ENCODE measurements at regions not wholly inside any gene's neighbourhood (a gene's known extent, or its start where the extent isn't known, plus 50 kb on each side); places are given as distances from the start of the nearest gene placed in this dataset.

DNA sequence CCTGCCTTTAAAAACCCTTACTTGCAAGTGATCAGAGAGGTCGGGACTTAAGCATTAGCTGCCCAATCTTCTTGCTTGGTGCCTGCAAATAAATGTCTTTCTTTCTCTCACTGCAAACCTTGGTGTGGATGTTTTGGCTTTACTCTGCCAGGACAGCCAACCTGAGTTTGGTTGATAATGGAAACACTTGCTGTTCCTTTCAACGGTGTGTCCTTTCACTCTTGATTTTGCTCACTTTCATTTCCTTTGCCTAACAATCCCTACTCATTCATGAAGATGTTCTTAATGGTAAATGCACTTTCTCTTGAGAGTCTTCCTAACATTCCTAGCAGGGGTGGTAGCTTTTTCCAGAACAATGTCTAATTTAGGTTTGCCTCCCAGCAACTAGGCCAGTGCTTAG is 366.2 kb downstream of the HRH4 start:
- Histone ChIP-seq H3K4me1 (ENCODE audit: control insufficient read depth in 2 of 2, insufficient read depth in 2 of 2, low read length in 2 of 2) (no peaks in the 10 kb centered on the region), H3K36me3 (ENCODE audit: control insufficient read depth in 2 of 2, insufficient read depth in 2 of 2, low read length in 1 of 2) (no peaks in the 10 kb centered on the region)
- 84% methylated on average over 2 of the region's 2 CpGs for WGBS

GRCh38 chr18:24827501-24827900 is 367.1 kb downstream of the HRH4 start:
- Histone ChIP-seq H3K27ac (ENCODE audit: low read depth in 1 of 2, low read length in 1 of 2) (no peak overlapping the region), H3K9me3 (ENCODE audit: control insufficient read depth in 2 of 2, insufficient read depth in 1 of 2, low read length in 1 of 2) (peaks cover 0 to 3% of the 10 kb centered on the region in 2 donors), H3K36me3 (ENCODE audit: control insufficient read depth in 2 of 2, insufficient read depth in 2 of 2, low read length in 1 of 2) (no peaks in the 10 kb centered on the region), H3K27me3 (ENCODE audit: control insufficient read depth in 2 of 2, insufficient read depth in 1 of 2, low read length in 1 of 2) (peaks cover 0 to 2% of the 10 kb centered on the region in 2 donors), H3K4me3 (ENCODE audit: low read length in 2 of 2) (no peak overlapping the region), H3K4me1 (ENCODE audit: control insufficient read depth in 2 of 2, insufficient read depth in 2 of 2, low read length in 2 of 2) (no peaks in the 10 kb centered on the region)
- DNase-seq (ENCODE audit: low read depth in 6 of 9, low spot score in 9 of 9), result no peak
- WGBS, result 93% methylated on average over 1 of the region's 1 CpG

More for the DNA sequence above, 366.2 kb downstream of the HRH4 start:
- no peaks in the 10 kb centered on the region for H3K9me3 ChIP-seq (ENCODE audit: control insufficient read depth in 2 of 2, insufficient read depth in 1 of 2, low read length in 1 of 2)
- no peak overlapping the region for H3K4me3 ChIP-seq (ENCODE audit: low read length in 2 of 2)
- H3K27me3 ChIP-seq (ENCODE audit: control insufficient read depth in 2 of 2, insufficient read depth in 1 of 2, low read length in 1 of 2), result no peaks in the 10 kb centered on the region
- H3K27ac ChIP-seq (ENCODE audit: low read depth in 1 of 2, low read length in 1 of 2), result no peak overlapping the region
- DNase-seq (ENCODE audit: low read depth in 6 of 9, low spot score in 9 of 9), result no peak

DNA sequence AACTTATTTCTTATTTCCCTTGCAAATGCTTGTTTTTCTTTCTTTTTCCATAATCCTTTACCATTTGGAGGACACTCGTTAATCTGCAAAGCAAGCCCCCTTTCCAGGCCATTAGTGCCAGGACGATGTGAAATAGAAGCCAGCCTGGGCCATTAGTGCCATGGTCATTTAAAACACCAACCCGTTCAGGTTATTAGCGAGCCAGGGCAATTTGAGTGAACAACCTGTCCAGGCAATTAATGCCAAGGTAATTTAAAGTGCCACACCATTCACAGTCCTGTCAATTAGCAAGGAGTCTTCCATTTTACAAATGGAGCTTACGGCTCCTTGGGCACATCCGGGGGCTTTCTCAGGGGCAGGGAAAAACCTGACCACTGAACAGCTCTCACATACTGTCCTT is 370.6 kb downstream of the HRH4 start:
- 94% methylated on average over 6 of the region's 6 CpGs for WGBS
- no peak overlapping the region for H3K4me3 ChIP-seq (ENCODE audit: low read length in 2 of 2)
- DNase-seq (ENCODE audit: low read depth in 6 of 9, low spot score in 9 of 9), result no peak
- H3K27me3 ChIP-seq (ENCODE audit: control insufficient read depth in 2 of 2, insufficient read depth in 1 of 2, low read length in 1 of 2), result peaks cover 0 to 2% of the 10 kb centered on the region in 2 donors
- peaks cover 0 to 3% of the 10 kb centered on the region in 2 donors for H3K9me3 ChIP-seq (ENCODE audit: control insufficient read depth in 2 of 2, insufficient read depth in 1 of 2, low read length in 1 of 2)
- H3K36me3 ChIP-seq (ENCODE audit: control insufficient read depth in 2 of 2, insufficient read depth in 2 of 2, low read length in 1 of 2), result no peaks in the 10 kb centered on the region
- H3K4me1 ChIP-seq (ENCODE audit: control insufficient read depth in 2 of 2, insufficient read depth in 2 of 2, low read length in 2 of 2), result no peaks in the 10 kb centered on the region
- H3K27ac ChIP-seq (ENCODE audit: low read depth in 1 of 2, low read length in 1 of 2), result no peak overlapping the region

- no peaks in the 10 kb centered on the region for H3K36me3 ChIP-seq (ENCODE audit: control insufficient read depth in 2 of 2, insufficient read depth in 2 of 2, low read length in 1 of 2)
- H3K9me3 ChIP-seq (ENCODE audit: control insufficient read depth in 2 of 2, insufficient read depth in 1 of 2, low read length in 1 of 2), result peaks cover 0 to 3% of the 10 kb centered on the region in 2 donors
- no peak for DNase-seq (ENCODE audit: low read depth in 6 of 9, low spot score in 9 of 9)
- no peaks in the 10 kb centered on the region for H3K4me1 ChIP-seq (ENCODE audit: control insufficient read depth in 2 of 2, insufficient read depth in 2 of 2, low read length in 2 of 2)
- H3K4me3 ChIP-seq (ENCODE audit: low read length in 2 of 2), result no peak overlapping the region
- H3K27me3 ChIP-seq (ENCODE audit: control insufficient read depth in 2 of 2, insufficient read depth in 1 of 2, low read length in 1 of 2), result peaks cover 0 to 2% of the 10 kb centered on the region in 2 donors
- WGBS, result 43% methylated on average over 11 of the region's 11 CpGs
- no peak overlapping the region for H3K27ac ChIP-seq (ENCODE audit: low read depth in 1 of 2, low read length in 1 of 2)
Measured at GRCh38 chr18:24831871-24832665, 371.6 kb downstream of the HRH4 start.

DNA sequence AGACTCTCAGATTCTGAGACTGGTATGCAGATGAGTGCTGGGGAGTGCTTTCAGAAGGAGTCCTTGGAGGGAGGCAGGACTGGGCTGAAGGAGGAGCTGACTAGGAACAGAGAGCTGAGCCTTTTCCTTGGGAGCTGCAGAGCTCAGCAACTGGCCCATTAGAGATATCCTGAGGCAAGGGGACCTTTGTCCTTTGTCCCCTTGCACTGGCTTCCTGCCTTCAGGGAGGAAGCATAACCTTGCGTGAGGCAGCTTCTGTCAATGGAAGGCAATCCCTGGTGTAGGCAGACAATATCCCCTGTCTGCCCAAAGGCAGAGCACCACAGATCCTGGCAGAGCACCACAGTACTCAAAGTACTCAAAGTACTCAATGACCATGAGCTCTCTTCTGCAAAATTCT is 375.3 kb downstream of the HRH4 start:
- DNase-seq (ENCODE audit: low read depth in 6 of 9, low spot score in 9 of 9), result no peak
- Histone ChIP-seq H3K9me3 (ENCODE audit: control insufficient read depth in 2 of 2, insufficient read depth in 1 of 2, low read length in 1 of 2) (peaks cover 0 to 3% of the 10 kb centered on the region in 2 donors), H3K4me3 (ENCODE audit: low read length in 2 of 2) (no peak overlapping the region), H3K27ac (ENCODE audit: low read depth in 1 of 2, low read length in 1 of 2) (no peak overlapping the region), H3K36me3 (ENCODE audit: control insufficient read depth in 2 of 2, insufficient read depth in 2 of 2, low read length in 1 of 2) (no peaks in the 10 kb centered on the region), H3K4me1 (ENCODE audit: control insufficient read depth in 2 of 2, insufficient read depth in 2 of 2, low read length in 2 of 2) (no peaks in the 10 kb centered on the region), H3K27me3 (ENCODE audit: control insufficient read depth in 2 of 2, insufficient read depth in 1 of 2, low read length in 1 of 2) (peaks cover 0 to 2% of the 10 kb centered on the region in 2 donors)
- WGBS, result 98% methylated on average over 1 of the region's 1 CpG

DNA sequence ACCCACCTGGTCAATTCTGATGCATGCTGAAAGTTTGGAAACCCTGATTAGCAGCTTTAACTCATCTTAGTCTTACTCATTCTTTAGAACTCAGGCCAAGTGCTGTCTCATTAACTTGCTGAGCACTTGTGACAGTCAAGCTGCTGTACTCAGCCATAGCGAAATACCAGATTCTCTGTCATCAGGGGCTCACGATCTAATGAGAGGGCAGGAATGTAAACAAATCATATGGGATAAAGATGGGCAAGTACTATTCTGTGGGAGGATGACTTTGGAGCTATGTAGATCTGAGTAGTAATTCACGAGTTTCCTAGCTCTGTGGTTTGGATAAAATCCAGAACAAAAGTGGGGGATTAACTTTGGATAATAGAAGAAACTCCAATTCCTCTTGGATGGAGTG is 376.6 kb downstream of the HRH4 start:
- 74% methylated on average over 3 of the region's 3 CpGs for WGBS
- DNase-seq (ENCODE audit: low read depth in 6 of 9, low spot score in 9 of 9), result no peak
- Histone ChIP-seq H3K9me3 (ENCODE audit: control insufficient read depth in 2 of 2, insufficient read depth in 1 of 2, low read length in 1 of 2) (no peaks in the 10 kb centered on the region), H3K27ac (ENCODE audit: low read depth in 1 of 2, low read length in 1 of 2) (no peak overlapping the region), H3K27me3 (ENCODE audit: control insufficient read depth in 2 of 2, insufficient read depth in 1 of 2, low read length in 1 of 2) (no peaks in the 10 kb centered on the region), H3K36me3 (ENCODE audit: control insufficient read depth in 2 of 2, insufficient read depth in 2 of 2, low read length in 1 of 2) (no peaks in the 10 kb centered on the region), H3K4me1 (ENCODE audit: control insufficient read depth in 2 of 2, insufficient read depth in 2 of 2, low read length in 2 of 2) (no peaks in the 10 kb centered on the region), H3K4me3 (ENCODE audit: low read length in 2 of 2) (no peak overlapping the region)

DNA sequence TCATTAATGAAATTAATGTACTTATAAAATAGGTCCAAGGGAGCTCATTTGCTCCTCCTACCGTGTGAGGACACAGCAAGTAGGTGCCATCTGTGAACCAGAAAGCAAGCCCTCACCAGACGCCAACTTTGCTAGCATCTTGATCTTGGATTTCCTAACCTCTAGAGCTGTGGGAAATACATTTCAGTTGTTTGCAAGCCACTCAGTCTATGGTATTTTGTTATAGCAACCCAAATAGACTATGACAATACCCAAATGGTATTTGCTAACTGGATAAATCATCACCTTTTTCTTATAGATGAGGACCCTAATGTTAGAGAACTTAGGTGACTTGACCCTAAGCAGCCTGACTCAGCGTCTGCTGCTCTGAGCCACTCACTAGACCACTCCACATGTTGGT is 379.6 kb downstream of the HRH4 start:
- WGBS, result 97% methylated on average over 3 of the region's 3 CpGs
- no peaks in the 10 kb centered on the region for H3K27me3 ChIP-seq (ENCODE audit: control insufficient read depth in 2 of 2, insufficient read depth in 1 of 2, low read length in 1 of 2)
- no peak overlapping the region for H3K4me3 ChIP-seq (ENCODE audit: low read length in 2 of 2)
- no peak overlapping the region for H3K27ac ChIP-seq (ENCODE audit: low read depth in 1 of 2, low read length in 1 of 2)
- no peaks in the 10 kb centered on the region for H3K4me1 ChIP-seq (ENCODE audit: control insufficient read depth in 2 of 2, insufficient read depth in 2 of 2, low read length in 2 of 2)
- DNase-seq (ENCODE audit: low read depth in 6 of 9, low spot score in 9 of 9), result no peak
- no peaks in the 10 kb centered on the region for H3K9me3 ChIP-seq (ENCODE audit: control insufficient read depth in 2 of 2, insufficient read depth in 1 of 2, low read length in 1 of 2)
- H3K36me3 ChIP-seq (ENCODE audit: control insufficient read depth in 2 of 2, insufficient read depth in 2 of 2, low read length in 1 of 2), result no peaks in the 10 kb centered on the region

GRCh38 chr18:24840640-24841039 is 380.2 kb downstream of the HRH4 start:
- no peak for DNase-seq (ENCODE audit: low read depth in 6 of 9, low spot score in 9 of 9)
- Histone ChIP-seq H3K4me3 (ENCODE audit: low read length in 2 of 2) (no peak overlapping the region), H3K9me3 (ENCODE audit: control insufficient read depth in 2 of 2, insufficient read depth in 1 of 2, low read length in 1 of 2) (no peaks in the 10 kb centered on the region), H3K36me3 (ENCODE audit: control insufficient read depth in 2 of 2, insufficient read depth in 2 of 2, low read length in 1 of 2) (no peaks in the 10 kb centered on the region), H3K4me1 (ENCODE audit: control insufficient read depth in 2 of 2, insufficient read depth in 2 of 2, low read length in 2 of 2) (no peaks in the 10 kb centered on the region), H3K27ac (ENCODE audit: low read depth in 1 of 2, low read length in 1 of 2) (no peak overlapping the region), H3K27me3 (ENCODE audit: control insufficient read depth in 2 of 2, insufficient read depth in 1 of 2, low read length in 1 of 2) (no peaks in the 10 kb centered on the region)
- 80% methylated on average over 6 of the region's 6 CpGs for WGBS

DNA sequence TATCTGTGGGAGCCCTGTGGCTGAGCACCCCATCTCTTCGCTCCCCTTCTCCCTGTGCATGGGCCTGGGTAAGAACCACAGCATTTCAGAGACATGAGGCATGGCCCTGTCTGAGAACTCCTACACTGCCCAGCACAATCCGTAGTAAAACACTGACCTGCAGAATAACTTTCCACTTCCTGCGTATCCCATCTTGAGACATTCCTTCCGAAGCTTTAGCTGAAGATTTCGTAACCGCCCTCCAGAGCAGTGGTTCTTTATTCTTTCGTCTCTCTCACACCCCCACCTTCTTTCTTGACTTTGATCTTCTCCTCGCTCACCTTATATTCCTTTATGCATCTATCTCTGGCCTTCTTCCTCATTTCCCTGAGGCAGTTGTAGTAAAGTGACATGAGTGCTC is 381.1 kb downstream of the HRH4 start:
- H3K4me1 ChIP-seq (ENCODE audit: control insufficient read depth in 2 of 2, insufficient read depth in 2 of 2, low read length in 2 of 2), result no peaks in the 10 kb centered on the region
- H3K36me3 ChIP-seq (ENCODE audit: control insufficient read depth in 2 of 2, insufficient read depth in 2 of 2, low read length in 1 of 2), result no peaks in the 10 kb centered on the region
- H3K27ac ChIP-seq (ENCODE audit: low read depth in 1 of 2, low read length in 1 of 2), result no peak overlapping the region
- WGBS, result 97% methylated on average over 8 of the region's 8 CpGs
- no peak for DNase-seq (ENCODE audit: low read depth in 6 of 9, low spot score in 9 of 9)
- H3K4me3 ChIP-seq (ENCODE audit: low read length in 2 of 2), result no peak overlapping the region
- H3K9me3 ChIP-seq (ENCODE audit: control insufficient read depth in 2 of 2, insufficient read depth in 1 of 2, low read length in 1 of 2), result no peaks in the 10 kb centered on the region
- no peaks in the 10 kb centered on the region for H3K27me3 ChIP-seq (ENCODE audit: control insufficient read depth in 2 of 2, insufficient read depth in 1 of 2, low read length in 1 of 2)
